AG08396 (cell line): ENCODE measurements at regions not wholly inside any gene's neighbourhood (a gene's known extent, or its start where the extent isn't known, plus 50 kb on each side); places are given as distances from the start of the nearest gene placed in this dataset.
"Not testable (repeated sequence)": the region's sequence is repeated elsewhere in the genome, so short reads cannot be mapped to it uniquely, and the experiment has no call there.

Experiments used
- DNase-seq: peaks from one replicate; pipeline ENCODE4 v3.0.0; 2012; ENCODE audit warnings: low spot score, mixed read lengths

GRCh38 chr3:25895443-25895842 lies 105.6 kb downstream of the OXSM start:
- DNase-seq, result no peak

- no peak for DNase-seq
Observed at GRCh38 chr3:25897019-25897418, 107.1 kb downstream of the OXSM start.

GRCh38 chr3:25899352-25900101 lies 109.6 kb downstream of the OXSM start:
- no peak for DNase-seq

- no peak for DNase-seq
Observed at GRCh38 chr3:25900161-25900560, 110.3 kb downstream of the OXSM start.

GRCh38 chr3:25901796-25902195 lies 111.9 kb downstream of the OXSM start:
- DNase-seq, result no peak

GRCh38 chr3:25902586-25902985 lies 112.7 kb downstream of the OXSM start:
- no peak for DNase-seq

GRCh38 chr3:25903371-25904129 lies 113.7 kb downstream of the OXSM start:
- DNase-seq, result no peak

- DNase-seq, result no peak
Observed at GRCh38 chr3:25904206-25904605, 114.3 kb downstream of the OXSM start.

GRCh38 chr3:25906132-25906906 lies 116.4 kb downstream of the OXSM start:
- DNase-seq, result no peak

GRCh38 chr3:25907081-25907480 lies 117.2 kb downstream of the OXSM start:
- no peak for DNase-seq

- DNase-seq, result no peak
Observed at GRCh38 chr3:25910105-25910504, 120.2 kb downstream of the OXSM start.

- no peak for DNase-seq
Observed at GRCh38 chr3:25910997-25911396, 121.1 kb downstream of the OXSM start.

- DNase-seq, result no peak
Observed at GRCh38 chr3:25911525-25912295, 121.8 kb downstream of the OXSM start.

- no peak for DNase-seq
Observed at GRCh38 chr3:25913179-25913578, 123.3 kb downstream of the OXSM start.

- DNase-seq, result no peak
Observed at GRCh38 chr3:25915673-25916072, 125.8 kb downstream of the OXSM start.

- DNase-seq, result no peak
Observed at GRCh38 chr3:25916321-25916720, 126.4 kb downstream of the OXSM start.

GRCh38 chr3:25931967-25932366 lies 142.1 kb downstream of the OXSM start:
- DNase-seq, result not testable (repeated sequence)

GRCh38 chr3:25938566-25939325 lies 148.9 kb downstream of the OXSM start:
- no peak for DNase-seq

- no peak for DNase-seq
Observed at GRCh38 chr3:25940935-25941334, 151.0 kb downstream of the OXSM start.

GRCh38 chr3:25944329-25944728 lies 154.4 kb downstream of the OXSM start:
- DNase-seq, result no peak

GRCh38 chr3:25945366-25945765 lies 155.5 kb downstream of the OXSM start:
- DNase-seq, result no peak
